ENCODE measurements at regions not wholly inside any gene's neighbourhood (a gene's known extent, or its start where the extent isn't known, plus 50 kb on each side); places are given as distances from the start of the nearest gene placed in this dataset.
"Not testable (repeated sequence)": the region's sequence is repeated elsewhere in the genome, so short reads cannot be mapped to it uniquely, and the experiment has no call there.

GRCh38 chr13:65999411-65999810 is 1230.7 kb downstream of the PCDH9 start:
- ATAC-seq (ENCODE audit: poor library complexity), result no peak
- no peak for DNase-seq
- intact Hi-C loops (cut with DNase I), result no loop called here

GRCh38 chr13:65990684-65991083 is 1239.5 kb downstream of the PCDH9 start:
- no peak for ATAC-seq (ENCODE audit: poor library complexity)
- DNase-seq, result no peak
- intact Hi-C loops (cut with DNase I), result no loop called here

- no peak for ATAC-seq (ENCODE audit: poor library complexity)
- intact Hi-C loops (cut with DNase I), result no loop called here
- no peak for DNase-seq
Observed at GRCh38 chr13:65985612-65986011, 1244.5 kb downstream of the PCDH9 start.

- DNase-seq (no peak), ATAC-seq (ENCODE audit: poor library complexity) (no peak)
- intact Hi-C loops (cut with DNase I), result no loop called here
Observed at GRCh38 chr13:65977525-65977924, 1252.6 kb downstream of the PCDH9 start.

GRCh38 chr13:65971541-65971940 is 1258.6 kb downstream of the PCDH9 start:
- intact Hi-C loops (cut with DNase I), result no loop called here
- DNase-seq (no peak), ATAC-seq (ENCODE audit: poor library complexity) (no peak)

- ATAC-seq (ENCODE audit: poor library complexity), result no peak
- DNase-seq, result no peak
- intact Hi-C loops (cut with DNase I), result no loop called here
Observed at GRCh38 chr13:65966991-65967451, 1263.1 kb downstream of the PCDH9 start.

- intact Hi-C loops (cut with DNase I), result no loop called here
- DNase-seq (no peak), ATAC-seq (ENCODE audit: poor library complexity) (no peak)
Observed at GRCh38 chr13:65965501-65965900, 1264.6 kb downstream of the PCDH9 start.

GRCh38 chr13:65964672-65965071 is 1265.5 kb downstream of the PCDH9 start:
- no peak for ATAC-seq (ENCODE audit: poor library complexity)
- DNase-seq, result no peak
- intact Hi-C loops (cut with DNase I), result no loop called here

- intact Hi-C loops (cut with DNase I), result no loop called here
- ATAC-seq (ENCODE audit: poor library complexity), result no peak
- no peak for DNase-seq
Observed at GRCh38 chr13:65959305-65959704, 1270.8 kb downstream of the PCDH9 start.

GRCh38 chr13:65946387-65946786 is 1283.7 kb downstream of the PCDH9 start:
- no peak for ATAC-seq (ENCODE audit: poor library complexity)
- DNase-seq, result no peak
- intact Hi-C loops (cut with DNase I), result no loop called here

- intact Hi-C loops (cut with DNase I), result no loop called here
- ATAC-seq (ENCODE audit: poor library complexity) (no peak), DNase-seq (no peak)
Observed at GRCh38 chr13:65943708-65944107, 1286.4 kb downstream of the PCDH9 start.

GRCh38 chr13:65943024-65943423 is 1287.1 kb downstream of the PCDH9 start:
- ATAC-seq (ENCODE audit: poor library complexity) (peak; percentile 58), DNase-seq (no peak)
- intact Hi-C loops (cut with DNase I), result no loop called here

- intact Hi-C loops (cut with DNase I), result no loop called here
- ATAC-seq (ENCODE audit: poor library complexity) (peak; percentile 85), DNase-seq (peak; percentile 47)
Observed at GRCh38 chr13:65940720-65941119, 1289.4 kb downstream of the PCDH9 start.

GRCh38 chr13:65937251-65937650 is 1292.9 kb downstream of the PCDH9 start:
- DNase-seq (no peak), ATAC-seq (ENCODE audit: poor library complexity) (no peak)
- intact Hi-C loops (cut with DNase I), result loop anchor here (10.0 kb wide), 1 partner anchor 1288 kb away; no protein-coding TSS in a partner anchor

GRCh38 chr13:65936249-65936648 is 1293.9 kb downstream of the PCDH9 start:
- DNase-seq (no peak), ATAC-seq (ENCODE audit: poor library complexity) (no peak)
- intact Hi-C loops (cut with DNase I), result loop anchor here (10.0 kb wide), 1 partner anchor 1289 kb away; no protein-coding TSS in a partner anchor

GRCh38 chr13:65932587-65933239 is 1297.4 kb downstream of the PCDH9 start:
- ATAC-seq (ENCODE audit: poor library complexity) (peak; percentile 27), DNase-seq (no peak)
- intact Hi-C loops (cut with DNase I), result loop anchor here (10.0 kb wide), 1 partner anchor 1292 kb away; no protein-coding TSS in a partner anchor

- intact Hi-C loops (cut with DNase I), result loop anchor here (10.0 kb wide), 1 partner anchor 1293 kb away; no protein-coding TSS in a partner anchor
- DNase-seq, result no peak
- ATAC-seq (ENCODE audit: poor library complexity), result no peak
Observed at GRCh38 chr13:65932013-65932412, 1298.1 kb downstream of the PCDH9 start.

- no peak for DNase-seq
- ATAC-seq (ENCODE audit: poor library complexity), result no peak
- intact Hi-C loops (cut with DNase I), result no loop called here
Observed at GRCh38 chr13:65929436-65929835, 1300.7 kb downstream of the PCDH9 start.

GRCh38 chr13:65926750-65927171 is 1303.4 kb downstream of the PCDH9 start:
- intact Hi-C loops (cut with DNase I), result no loop called here
- DNase-seq, result peak; percentile 58
- peak; percentile 93 for ATAC-seq (ENCODE audit: poor library complexity)

GRCh38 chr13:65922846-65923245 is 1307.3 kb downstream of the PCDH9 start:
- ATAC-seq (ENCODE audit: poor library complexity); DNase-seq; intact Hi-C loops (cut with DNase I): not testable (repeated sequence)

GRCh38 chr13:65921933-65922332 is 1308.2 kb downstream of the PCDH9 start:
- intact Hi-C loops (cut with DNase I), result no loop called here

More at GRCh38 chr13:65921933-65922332, 1308.2 kb downstream of the PCDH9 start:
- no peak for DNase-seq
- no peak for ATAC-seq (ENCODE audit: poor library complexity)
